Activated naive CD8-positive, alpha-beta T cell (primary cell): ENCODE measurements at regions not wholly inside any gene's neighbourhood (a gene's known extent, or its start where the extent isn't known, plus 50 kb on each side); places are given as distances from the start of the nearest gene placed in this dataset.

Source experiments
- H3K27ac Mint-ChIP-seq: one replicate; pipeline ENCODE4 v1.8.0; 2021; ENCODE audit warnings: mixed read lengths
- H3K27me3 Mint-ChIP-seq: one replicate; pipeline ENCODE4 v1.8.0; 2021; ENCODE audit warnings: mixed read lengths
- H3K36me3 Mint-ChIP-seq: one replicate; pipeline ENCODE4 v1.8.0; 2021; ENCODE audit warnings: mixed read lengths
- H3K4me1 Mint-ChIP-seq: one replicate; pipeline ENCODE4 v1.8.0; 2021; ENCODE audit warnings: low read depth, mixed read lengths
- H3K4me3 Mint-ChIP-seq: one replicate; pipeline ENCODE4 v1.8.0; 2021; ENCODE audit warnings: mild to moderate bottlenecking, mixed read lengths
- H3K9me3 Mint-ChIP-seq: one replicate; pipeline ENCODE4 v1.8.0; 2021; ENCODE audit warnings: low read depth, mixed read lengths

- no peaks in the 10 kb centered on the region for H3K36me3 Mint-ChIP-seq
- H3K4me1 Mint-ChIP-seq = no peaks in the 10 kb centered on the region
- H3K9me3 Mint-ChIP-seq = no peaks in the 10 kb centered on the region
- H3K27ac Mint-ChIP-seq = no peak overlapping the region
- H3K4me3 Mint-ChIP-seq = no peak overlapping the region
- H3K27me3 Mint-ChIP-seq = peaks cover 11% of the 10 kb centered on the region
Observed at GRCh38 chr10:28922861-28923260, 245.5 kb downstream of the BAMBI start.

- Mint-ChIP-seq H3K27ac (no peak overlapping the region), H3K9me3 (no peaks in the 10 kb centered on the region), H3K27me3 (peaks cover 13% of the 10 kb centered on the region), H3K4me3 (no peak overlapping the region), H3K4me1 (no peaks in the 10 kb centered on the region), H3K36me3 (no peaks in the 10 kb centered on the region)
Observed at GRCh38 chr10:28924717-28925116, 247.4 kb downstream of the BAMBI start.

GRCh38 chr10:28925121-28925663 lies 247.9 kb downstream of the BAMBI start:
- Mint-ChIP-seq H3K27ac (no peak overlapping the region), H3K4me1 (no peaks in the 10 kb centered on the region), H3K4me3 (no peak overlapping the region), H3K36me3 (no peaks in the 10 kb centered on the region), H3K27me3 (peaks cover 13% of the 10 kb centered on the region), H3K9me3 (peaks cover 4% of the 10 kb centered on the region)

- no peak overlapping the region for H3K4me3 Mint-ChIP-seq
- peaks cover 6% of the 10 kb centered on the region for H3K9me3 Mint-ChIP-seq
- no peak overlapping the region for H3K27ac Mint-ChIP-seq
- H3K4me1 Mint-ChIP-seq = no peaks in the 10 kb centered on the region
- H3K27me3 Mint-ChIP-seq = peaks cover 13% of the 10 kb centered on the region
- H3K36me3 Mint-ChIP-seq = no peaks in the 10 kb centered on the region
Observed at GRCh38 chr10:28926932-28927331, 249.6 kb downstream of the BAMBI start.

- H3K4me3 Mint-ChIP-seq = no peak overlapping the region
- no peaks in the 10 kb centered on the region for H3K4me1 Mint-ChIP-seq
- no peak overlapping the region for H3K27ac Mint-ChIP-seq
Observed at GRCh38 chr10:28928484-28928883, 251.2 kb downstream of the BAMBI start.

GRCh38 chr10:28929942-28930341 lies 252.6 kb downstream of the BAMBI start:
- Mint-ChIP-seq H3K4me3 (no peak overlapping the region), H3K9me3 (peaks cover 6% of the 10 kb centered on the region), H3K27ac (no peak overlapping the region), H3K36me3 (no peaks in the 10 kb centered on the region), H3K27me3 (peaks cover 5% of the 10 kb centered on the region), H3K4me1 (no peaks in the 10 kb centered on the region)

More at GRCh38 chr10:28928484-28928883, 251.2 kb downstream of the BAMBI start:
- peaks cover 6% of the 10 kb centered on the region for H3K27me3 Mint-ChIP-seq
- peaks cover 6% of the 10 kb centered on the region for H3K9me3 Mint-ChIP-seq
- H3K36me3 Mint-ChIP-seq = no peaks in the 10 kb centered on the region

GRCh38 chr10:28930514-28931495 lies 253.5 kb downstream of the BAMBI start:
- H3K4me3 Mint-ChIP-seq = no peak overlapping the region
- H3K9me3 Mint-ChIP-seq = peaks cover 6% of the 10 kb centered on the region
- H3K27ac Mint-ChIP-seq = no peak overlapping the region
- no peaks in the 10 kb centered on the region for H3K4me1 Mint-ChIP-seq
- no peaks in the 10 kb centered on the region for H3K36me3 Mint-ChIP-seq
- peaks cover 6% of the 10 kb centered on the region for H3K27me3 Mint-ChIP-seq

- Mint-ChIP-seq H3K27ac (no peak overlapping the region), H3K36me3 (no peaks in the 10 kb centered on the region)
Observed at GRCh38 chr10:28935061-28935460, 257.7 kb downstream of the BAMBI start.

GRCh38 chr10:28937959-28938358 lies 260.6 kb downstream of the BAMBI start:
- Mint-ChIP-seq H3K4me3 (no peak overlapping the region), H3K9me3 (no peaks in the 10 kb centered on the region), H3K27me3 (peaks cover 3% of the 10 kb centered on the region), H3K4me1 (no peaks in the 10 kb centered on the region), H3K27ac (no peak overlapping the region), H3K36me3 (no peaks in the 10 kb centered on the region)

More at GRCh38 chr10:28935061-28935460, 257.7 kb downstream of the BAMBI start:
- Mint-ChIP-seq H3K27me3 (peaks cover 6% of the 10 kb centered on the region), H3K9me3 (peaks cover 3% of the 10 kb centered on the region), H3K4me1 (no peaks in the 10 kb centered on the region), H3K4me3 (no peak overlapping the region)

- no peaks in the 10 kb centered on the region for H3K9me3 Mint-ChIP-seq
- no peaks in the 10 kb centered on the region for H3K4me1 Mint-ChIP-seq
- H3K36me3 Mint-ChIP-seq = no peaks in the 10 kb centered on the region
- H3K27me3 Mint-ChIP-seq = peaks cover 3% of the 10 kb centered on the region
- H3K27ac Mint-ChIP-seq = no peak overlapping the region
- H3K4me3 Mint-ChIP-seq = no peak overlapping the region
Observed at GRCh38 chr10:28938745-28939144, 261.4 kb downstream of the BAMBI start.

- Mint-ChIP-seq H3K4me1 (no peaks in the 10 kb centered on the region), H3K9me3 (no peaks in the 10 kb centered on the region), H3K27ac (no peak overlapping the region)
Observed at GRCh38 chr10:28939281-28940157, 262.2 kb downstream of the BAMBI start.

GRCh38 chr10:28940158-28940888 lies 263.0 kb downstream of the BAMBI start:
- H3K36me3 Mint-ChIP-seq = no peaks in the 10 kb centered on the region
- no peak overlapping the region for H3K4me3 Mint-ChIP-seq
- no peaks in the 10 kb centered on the region for H3K4me1 Mint-ChIP-seq
- peaks cover 4% of the 10 kb centered on the region for H3K9me3 Mint-ChIP-seq
- peaks cover 3% of the 10 kb centered on the region for H3K27me3 Mint-ChIP-seq
- no peak overlapping the region for H3K27ac Mint-ChIP-seq

More at GRCh38 chr10:28939281-28940157, 262.2 kb downstream of the BAMBI start:
- H3K36me3 Mint-ChIP-seq = no peaks in the 10 kb centered on the region
- H3K4me3 Mint-ChIP-seq = no peak overlapping the region
- peaks cover 4% of the 10 kb centered on the region for H3K27me3 Mint-ChIP-seq

- no peaks in the 10 kb centered on the region for H3K4me1 Mint-ChIP-seq
- peaks cover 4% of the 10 kb centered on the region for H3K9me3 Mint-ChIP-seq
- no peak overlapping the region for H3K4me3 Mint-ChIP-seq
- H3K36me3 Mint-ChIP-seq = no peaks in the 10 kb centered on the region
- H3K27ac Mint-ChIP-seq = no peak overlapping the region
- peaks cover 5% of the 10 kb centered on the region for H3K27me3 Mint-ChIP-seq
Observed at GRCh38 chr10:28942012-28942411, 264.7 kb downstream of the BAMBI start.

- peaks cover 4% of the 10 kb centered on the region for H3K9me3 Mint-ChIP-seq
- H3K27me3 Mint-ChIP-seq = peaks cover 10% of the 10 kb centered on the region
- no peaks in the 10 kb centered on the region for H3K36me3 Mint-ChIP-seq
- H3K4me1 Mint-ChIP-seq = no peaks in the 10 kb centered on the region
- H3K27ac Mint-ChIP-seq = no peak overlapping the region
- H3K4me3 Mint-ChIP-seq = no peak overlapping the region
Observed at GRCh38 chr10:28945959-28946358, 268.6 kb downstream of the BAMBI start.
